Mononuclear cell (primary cell): ENCODE measurements at regions not wholly inside any gene's neighbourhood (a gene's known extent, or its start where the extent isn't known, plus 50 kb on each side); places are given as distances from the start of the nearest gene placed in this dataset.

ENCODE experiments used
- H3K27me3 ChIP-seq: 2 replicates; pipeline ENCODE4 v1.6.0; 2011; ENCODE audit warnings: low read length, control low read depth; ENCODE audit not compliant: insufficient read depth
- H3K4me1 ChIP-seq: 2 replicates; pipeline ENCODE4 v1.5.1; 2011; ENCODE audit warnings: mild to moderate bottlenecking, low read length, control low read depth; ENCODE audit not compliant: insufficient read depth
- H3K4me3 ChIP-seq: 2 replicates; pipeline ENCODE4 v1.5.1; 2011; ENCODE audit warnings: mild to moderate bottlenecking, low read length, moderate library complexity
- H3K9me3 ChIP-seq: 2 replicates; pipeline ENCODE4 v1.5.1; 2011; ENCODE audit warnings: low read depth, mild to moderate bottlenecking, control low read depth, low read length

DNA sequence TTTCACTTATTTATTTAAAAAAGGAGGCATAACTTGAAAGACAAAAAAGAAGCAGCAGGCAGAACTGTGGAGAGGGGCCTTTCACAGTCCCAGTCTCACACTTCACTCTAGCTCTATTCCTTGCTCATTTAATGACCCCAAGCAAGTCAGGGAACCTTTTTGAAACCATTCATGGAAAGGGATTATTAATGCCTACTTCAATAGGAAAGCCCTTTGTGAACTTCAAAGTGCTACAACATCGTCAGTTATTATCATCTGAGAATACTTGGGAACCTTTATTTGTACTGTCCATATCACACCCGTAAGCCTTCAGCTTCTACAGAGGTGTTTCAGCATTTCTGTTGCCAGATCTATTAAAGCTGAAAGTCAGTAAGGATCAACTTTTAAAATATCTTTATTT is 320.2 kb downstream of the TMEM161B start:
- Histone ChIP-seq H3K4me1 (no peaks in the 10 kb centered on the region), H3K9me3 (no peaks in the 10 kb centered on the region), H3K4me3 (no peak overlapping the region), H3K27me3 (no peaks in the 10 kb centered on the region)

DNA sequence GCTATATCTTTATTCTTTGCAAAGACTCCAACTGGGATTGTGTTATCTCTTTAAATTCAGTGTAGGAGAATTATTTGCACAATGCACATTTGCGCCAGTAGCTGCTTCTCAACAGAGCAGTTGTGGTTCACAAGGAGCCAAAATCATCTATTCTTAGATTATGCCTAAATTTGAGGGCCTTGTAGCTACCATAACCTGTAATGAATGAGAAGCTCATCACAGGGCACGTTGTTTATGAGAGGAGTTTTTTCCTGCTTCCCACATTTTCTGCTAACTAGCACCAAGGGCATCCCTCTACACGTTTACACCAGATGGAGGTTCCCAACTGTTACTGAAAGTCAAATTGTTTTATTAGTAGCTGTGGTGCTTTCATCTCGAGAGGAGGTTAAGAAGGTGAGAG is 322.4 kb downstream of the TMEM161B start:
- Histone ChIP-seq H3K9me3 (no peaks in the 10 kb centered on the region), H3K4me3 (no peak overlapping the region), H3K4me1 (no peaks in the 10 kb centered on the region), H3K27me3 (no peaks in the 10 kb centered on the region)

DNA sequence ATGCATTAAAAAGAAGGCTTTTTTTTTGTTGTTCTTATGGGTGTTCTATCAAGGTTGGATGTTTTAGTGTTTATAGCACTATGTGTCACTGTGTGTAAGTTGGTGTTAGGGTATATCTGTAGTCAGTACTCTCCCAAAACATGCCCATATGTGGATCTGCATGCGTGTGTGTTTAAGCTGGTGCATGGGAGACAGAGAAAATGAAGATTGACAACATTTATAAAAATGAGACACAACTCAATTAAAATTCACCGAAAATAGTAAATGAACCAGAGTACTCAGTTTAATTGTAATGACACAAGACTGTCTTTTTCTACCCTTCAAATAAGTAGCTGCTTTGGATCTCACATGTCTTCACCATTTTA is 323.4 kb downstream of the TMEM161B start:
- Histone ChIP-seq H3K9me3 (no peaks in the 10 kb centered on the region), H3K4me3 (no peak overlapping the region), H3K27me3 (no peaks in the 10 kb centered on the region), H3K4me1 (no peaks in the 10 kb centered on the region)

DNA sequence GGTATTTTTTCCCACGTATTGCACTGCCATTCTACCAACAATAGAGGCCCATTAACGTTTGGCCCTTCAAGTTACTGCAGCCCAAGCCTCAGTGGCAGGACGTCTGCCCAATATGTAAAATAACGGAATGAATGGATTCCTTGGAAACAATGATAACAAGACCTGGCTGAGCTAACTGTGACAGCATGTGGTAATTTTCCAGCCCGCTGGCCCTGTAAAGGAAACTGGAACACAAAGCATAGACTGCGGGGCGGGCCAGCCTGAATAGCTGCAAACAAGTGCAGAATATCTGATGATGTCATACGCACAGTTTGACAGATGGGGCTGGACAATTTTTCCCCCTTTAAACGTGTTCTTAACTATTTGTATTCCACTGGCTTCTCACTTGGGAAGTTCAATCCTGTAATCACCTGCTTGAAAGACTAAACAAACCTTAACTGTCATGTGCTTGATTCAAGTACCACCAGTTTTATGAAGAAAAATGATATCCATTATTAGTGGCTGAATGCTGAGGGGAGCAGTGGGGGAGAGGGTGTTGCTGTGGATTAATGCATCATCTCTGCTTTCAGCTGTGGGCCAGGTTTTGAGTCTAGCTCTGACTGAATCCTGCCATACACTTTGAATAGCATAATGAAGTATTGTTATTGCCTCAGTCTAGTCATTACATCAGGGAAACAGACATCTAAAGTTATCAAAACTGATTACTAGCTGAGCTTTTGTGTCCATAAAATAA is 323.9 kb downstream of the TMEM161B start:
- Histone ChIP-seq H3K4me3 (no peak overlapping the region), H3K4me1 (no peaks in the 10 kb centered on the region), H3K27me3 (no peaks in the 10 kb centered on the region), H3K9me3 (no peaks in the 10 kb centered on the region)

DNA sequence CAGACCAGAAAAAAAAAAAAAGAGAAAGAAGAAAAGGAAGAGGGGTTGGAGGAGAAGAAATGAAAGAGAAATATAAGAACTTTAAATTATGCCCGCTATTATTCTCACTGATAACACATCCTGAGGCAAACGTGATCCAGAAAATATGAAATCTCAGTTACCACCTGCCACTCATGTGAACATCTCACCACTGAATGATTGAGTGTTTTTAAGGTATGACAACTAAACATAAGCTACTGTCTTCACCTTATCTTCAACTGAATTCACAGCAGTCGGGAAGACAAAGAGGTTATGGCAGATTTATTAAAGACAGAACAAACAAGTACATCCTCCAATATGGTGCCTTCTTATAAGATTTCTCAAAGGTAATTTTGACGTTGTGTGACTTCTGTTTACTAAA is 327.9 kb downstream of the TMEM161B start:
- Histone ChIP-seq H3K4me3 (no peak overlapping the region), H3K4me1 (no peaks in the 10 kb centered on the region), H3K9me3 (no peaks in the 10 kb centered on the region), H3K27me3 (no peaks in the 10 kb centered on the region)

DNA sequence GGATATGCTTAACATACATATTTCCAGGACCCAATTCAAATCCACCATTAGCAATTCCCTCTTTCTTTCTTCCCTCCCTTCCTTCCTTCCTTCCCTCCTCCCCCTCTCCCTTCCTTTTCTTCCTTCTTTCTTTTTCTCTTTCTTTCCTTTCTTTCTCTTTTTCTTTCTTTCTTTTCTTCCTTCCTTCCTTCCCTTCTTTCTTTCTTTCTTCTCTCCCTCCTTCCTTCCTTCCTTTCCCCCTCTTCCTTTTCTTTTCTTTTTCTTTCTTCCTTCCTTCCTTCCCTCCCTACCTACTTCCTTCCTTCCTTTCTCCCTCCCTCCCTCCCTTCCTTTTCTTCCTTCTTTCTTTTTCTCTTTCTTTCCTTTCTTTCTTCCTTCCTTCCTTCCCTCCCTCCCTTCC is 332.0 kb downstream of the TMEM161B start:
- no peak overlapping the region for H3K4me3 ChIP-seq
- no peaks in the 10 kb centered on the region for H3K27me3 ChIP-seq
- H3K9me3 ChIP-seq = no peaks in the 10 kb centered on the region
- H3K4me1 ChIP-seq = no peaks in the 10 kb centered on the region

DNA sequence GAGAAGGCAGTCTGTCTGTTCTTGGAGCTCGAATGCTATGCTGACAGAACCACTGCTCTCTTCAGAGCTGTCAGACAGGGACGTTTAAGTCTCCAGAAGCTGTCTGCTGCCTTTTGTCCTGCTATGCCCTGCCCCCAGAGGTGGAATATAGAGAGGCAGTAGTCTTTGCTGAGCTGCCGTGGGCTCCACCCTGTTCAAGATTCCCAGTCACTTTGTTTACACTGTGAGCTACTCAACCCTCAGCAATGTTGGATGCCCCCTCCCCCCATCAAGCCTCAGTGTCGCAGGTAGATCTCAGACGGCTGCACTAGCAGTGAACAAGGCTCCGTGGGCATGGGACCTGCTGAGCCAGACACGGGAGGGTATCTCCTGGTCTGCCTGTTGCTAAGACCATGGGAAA is 344.2 kb downstream of the TMEM161B start:
- H3K9me3 ChIP-seq = no peaks in the 10 kb centered on the region
- no peak overlapping the region for H3K4me3 ChIP-seq

DNA sequence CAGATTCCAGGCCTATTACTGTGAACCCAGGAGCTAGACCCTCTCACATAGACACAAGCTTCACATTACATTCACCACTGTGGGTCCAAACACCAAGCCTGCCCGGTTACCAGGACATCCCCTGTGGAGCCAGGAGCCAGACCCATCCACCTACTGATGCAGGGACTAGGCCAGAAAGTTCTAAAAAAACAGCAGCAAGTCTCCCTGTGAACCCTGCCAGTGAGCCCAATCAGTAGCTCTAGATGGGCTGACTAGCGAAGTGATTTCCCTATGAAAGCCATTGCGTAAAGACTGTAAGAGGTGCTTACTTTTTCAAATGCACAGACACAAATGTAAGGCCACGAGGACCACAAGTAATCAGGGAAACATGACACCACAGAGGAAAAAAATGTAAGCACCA is 352.3 kb downstream of the TMEM161B start:
- Histone ChIP-seq H3K9me3 (no peaks in the 10 kb centered on the region), H3K4me3 (no peak overlapping the region), H3K27me3 (no peaks in the 10 kb centered on the region), H3K4me1 (no peaks in the 10 kb centered on the region)

More for the DNA sequence above, 344.2 kb downstream of the TMEM161B start:
- no peaks in the 10 kb centered on the region for H3K4me1 ChIP-seq
- H3K27me3 ChIP-seq = no peaks in the 10 kb centered on the region

DNA sequence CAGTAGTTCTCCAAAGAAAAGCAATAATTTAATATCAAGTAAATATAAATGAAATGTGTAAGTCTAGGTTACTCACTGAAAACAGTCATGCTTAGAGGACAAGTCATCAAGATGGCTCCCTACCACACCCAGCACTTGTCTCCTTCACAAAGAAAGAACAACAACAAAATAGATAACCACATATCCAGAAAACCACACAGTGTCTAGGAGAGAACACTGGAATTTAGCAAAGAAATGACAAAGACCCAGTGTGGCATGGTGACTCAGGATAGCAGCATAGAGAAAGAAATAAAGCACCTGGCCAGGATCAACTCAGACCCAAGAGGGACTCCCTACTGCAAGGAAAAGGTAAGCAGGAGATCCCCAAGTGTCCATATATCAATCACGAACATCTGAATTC is 356.2 kb downstream of the TMEM161B start:
- Histone ChIP-seq H3K4me3 (no peak overlapping the region), H3K4me1 (no peaks in the 10 kb centered on the region)

DNA sequence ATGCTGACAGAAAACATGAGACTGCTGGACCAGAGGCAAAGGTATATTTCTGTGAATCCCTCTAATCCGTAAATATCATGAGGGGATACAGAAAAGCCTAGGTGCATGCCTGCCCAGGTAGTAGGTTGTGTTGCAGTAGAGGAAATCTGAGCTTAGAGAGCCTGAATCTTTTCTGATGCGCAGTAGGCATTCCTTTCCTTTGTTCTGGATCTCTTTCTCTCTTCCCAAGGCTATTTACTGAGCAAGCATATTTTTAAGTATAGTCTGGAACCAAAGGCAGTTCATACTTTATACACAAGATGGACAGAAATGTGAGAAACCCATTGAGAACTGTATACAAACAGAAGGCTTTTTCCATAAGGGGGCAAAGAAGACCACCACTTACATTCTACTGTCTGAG is 359.3 kb downstream of the TMEM161B start:
- Histone ChIP-seq H3K4me1 (no peaks in the 10 kb centered on the region), H3K4me3 (no peak overlapping the region), H3K9me3 (no peaks in the 10 kb centered on the region), H3K27me3 (no peaks in the 10 kb centered on the region)

More for the DNA sequence above, 356.2 kb downstream of the TMEM161B start:
- Histone ChIP-seq H3K9me3 (no peaks in the 10 kb centered on the region), H3K27me3 (no peaks in the 10 kb centered on the region)

DNA sequence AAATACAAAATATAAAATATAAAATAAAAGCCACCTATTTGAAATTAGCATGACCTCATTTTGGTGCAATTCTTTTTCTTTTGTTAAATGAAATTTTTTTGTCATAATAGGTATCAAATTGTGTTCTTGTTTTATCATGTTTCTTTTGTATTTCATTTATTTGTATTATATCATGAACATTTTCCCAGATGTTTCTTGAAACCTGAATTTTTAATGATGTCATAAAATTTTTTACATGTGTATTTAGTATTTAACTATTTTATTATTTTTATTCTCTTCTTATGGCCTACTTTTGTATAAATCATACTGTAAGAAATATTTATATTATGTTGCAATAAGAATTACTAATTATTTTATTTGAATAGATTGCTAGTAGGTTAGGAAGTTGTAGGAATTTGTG is 361.7 kb downstream of the TMEM161B start:
- Histone ChIP-seq H3K27me3 (no peaks in the 10 kb centered on the region), H3K4me1 (no peaks in the 10 kb centered on the region), H3K9me3 (no peaks in the 10 kb centered on the region), H3K4me3 (no peak overlapping the region)

DNA sequence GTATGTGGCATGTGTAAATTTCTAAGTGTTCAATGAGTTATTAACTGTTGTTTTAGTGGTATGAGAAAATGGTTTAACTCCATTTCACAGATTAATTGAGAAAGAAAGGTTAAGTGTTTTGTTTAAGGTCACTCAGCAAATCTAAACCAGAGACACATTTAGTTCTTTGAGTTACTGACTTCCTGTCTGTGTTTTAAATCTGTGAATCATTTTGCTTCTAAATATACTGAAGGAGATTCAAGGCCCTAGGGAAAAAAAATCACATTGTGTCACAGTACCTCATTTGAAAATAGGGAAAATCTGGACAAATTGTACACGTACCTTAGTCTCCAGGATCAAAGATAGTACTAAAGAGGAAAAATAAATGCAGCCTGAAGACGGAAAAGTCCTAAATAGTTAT is 368.2 kb downstream of the TMEM161B start:
- Histone ChIP-seq H3K4me3 (no peak overlapping the region), H3K4me1 (no peaks in the 10 kb centered on the region), H3K9me3 (no peaks in the 10 kb centered on the region), H3K27me3 (no peaks in the 10 kb centered on the region)

DNA sequence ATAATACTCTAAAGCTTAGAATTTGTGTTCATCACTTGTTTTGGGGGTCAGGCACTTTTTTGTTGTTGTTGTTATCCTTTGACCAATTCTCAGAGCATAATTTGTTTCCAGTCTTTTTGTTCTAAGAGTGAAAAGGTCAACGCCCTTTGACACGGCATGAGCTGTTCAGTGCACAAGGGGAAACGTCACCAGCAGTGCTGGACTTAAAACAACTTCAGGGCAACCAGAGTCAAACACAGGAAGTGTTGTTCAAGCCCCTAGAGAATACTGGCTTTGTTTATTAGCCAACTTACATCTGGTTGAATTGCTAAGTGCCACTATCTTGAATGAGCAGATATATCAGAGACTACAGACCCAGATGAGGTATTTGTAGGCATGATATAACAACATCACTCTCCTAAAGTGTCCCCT is 368.9 kb downstream of the TMEM161B start:
- H3K9me3 ChIP-seq = no peaks in the 10 kb centered on the region
- no peaks in the 10 kb centered on the region for H3K4me1 ChIP-seq
- no peaks in the 10 kb centered on the region for H3K27me3 ChIP-seq
- no peak overlapping the region for H3K4me3 ChIP-seq

DNA sequence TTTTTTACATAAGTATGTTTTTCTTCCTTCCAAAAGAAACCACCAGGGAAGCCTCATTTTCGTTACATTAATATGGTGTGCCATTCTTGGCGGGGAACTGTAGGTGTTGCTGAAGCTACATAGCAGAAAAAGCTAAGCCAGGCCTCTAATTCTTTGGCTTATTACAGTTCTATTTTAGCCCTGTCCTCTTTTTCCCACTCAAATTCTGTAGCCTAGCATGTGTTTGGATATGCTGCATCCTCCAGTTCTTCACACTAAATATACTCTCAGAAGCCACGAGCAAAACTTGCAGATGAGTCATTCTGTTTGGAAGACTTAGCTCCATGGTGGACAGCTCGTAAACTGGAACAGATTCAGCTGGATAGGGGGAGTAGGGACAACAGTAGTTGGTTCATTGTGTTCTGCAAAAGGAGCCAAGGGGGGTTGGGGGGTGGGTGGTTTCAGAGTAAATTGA is 369.4 kb downstream of the TMEM161B start:
- Histone ChIP-seq H3K4me1 (no peaks in the 10 kb centered on the region), H3K27me3 (no peaks in the 10 kb centered on the region)

DNA sequence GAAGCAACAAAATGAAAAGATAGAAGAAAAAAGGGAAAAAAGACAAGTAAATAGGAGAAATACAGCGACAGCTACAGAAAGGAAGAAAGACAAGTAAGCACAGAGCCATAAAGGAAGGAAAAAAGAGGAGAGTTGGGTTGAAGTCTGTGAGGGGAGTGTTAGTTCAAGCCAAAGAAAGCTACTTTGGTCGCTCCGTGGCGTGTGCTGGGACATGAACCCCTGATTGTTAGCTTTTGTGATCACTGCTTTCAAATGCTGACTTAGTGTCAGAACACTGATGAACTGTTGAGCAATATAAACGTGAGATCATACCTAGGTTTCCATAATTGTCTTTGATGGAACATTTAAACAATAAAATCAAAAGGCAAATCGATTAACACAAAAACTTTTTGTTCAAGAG is 370.1 kb downstream of the TMEM161B start:
- H3K27me3 ChIP-seq = no peaks in the 10 kb centered on the region
- H3K9me3 ChIP-seq = no peaks in the 10 kb centered on the region
- no peaks in the 10 kb centered on the region for H3K4me1 ChIP-seq
- H3K4me3 ChIP-seq = no peak overlapping the region

More for the DNA sequence above, 369.4 kb downstream of the TMEM161B start:
- Histone ChIP-seq H3K9me3 (no peaks in the 10 kb centered on the region), H3K4me3 (no peak overlapping the region)

DNA sequence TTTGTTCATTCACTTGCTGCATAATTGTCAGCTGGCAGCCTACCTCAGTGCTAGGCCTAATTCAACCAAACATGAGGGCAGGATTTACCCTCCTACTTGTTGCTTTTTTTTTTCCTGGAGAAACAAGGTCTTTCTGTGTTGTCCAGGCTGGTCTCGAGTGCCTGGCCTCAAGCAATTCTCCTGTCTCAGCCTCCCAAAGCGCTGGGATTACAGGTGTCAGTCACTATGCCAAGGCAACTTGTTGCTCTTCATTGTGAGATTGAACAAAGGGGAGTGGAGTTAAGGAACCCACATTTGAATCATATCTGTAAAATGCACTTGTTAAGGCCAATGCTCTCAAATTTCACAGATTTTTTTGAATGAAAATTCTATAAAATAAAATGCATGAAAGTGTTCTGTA is 380.5 kb downstream of the TMEM161B start:
- Histone ChIP-seq H3K9me3 (no peaks in the 10 kb centered on the region), H3K27me3 (no peaks in the 10 kb centered on the region), H3K4me1 (no peaks in the 10 kb centered on the region), H3K4me3 (no peak overlapping the region)
